Uterus (tissue), 2 donors: ENCODE measurements at regions not wholly inside any gene's neighbourhood (a gene's known extent, or its start where the extent isn't known, plus 50 kb on each side); places are given as distances from the start of the nearest gene placed in this dataset.

Experiments used
- POLR2A ChIP-seq, 2 donors: fragments of 450-650 bp; IDR thresholded peaks; one replicate each; pipeline ENCODE4 v1.6.1; 2016; ENCODE audit warnings: antibody characterized with exemption in 2 of 2, mild to moderate bottlenecking in 1 of 2, moderate library complexity in 1 of 2
- TF ChIP-seq, protein P1 (sequence below), 4 experiments: fragments of 200-600 bp in 2 of 4; fragments of 450-650 bp in 2 of 4; sonication (generic) in 2 of 4; IDR thresholded peaks; one replicate each; pipeline ENCODE4 v1.5.1; 2016 to 2019; ENCODE audit warnings: antibody characterized with exemption in 4 of 4, mild to moderate bottlenecking in 2 of 4, moderate library complexity in 1 of 4

GRCh38 chr12:125689576-125690410 is 624.6 kb downstream of the AACS start:
- TF ChIP-seq POLR2A (IDR thresholded peaks at IDR 0.05): no peak
- TF ChIP-seq, protein P1, sequence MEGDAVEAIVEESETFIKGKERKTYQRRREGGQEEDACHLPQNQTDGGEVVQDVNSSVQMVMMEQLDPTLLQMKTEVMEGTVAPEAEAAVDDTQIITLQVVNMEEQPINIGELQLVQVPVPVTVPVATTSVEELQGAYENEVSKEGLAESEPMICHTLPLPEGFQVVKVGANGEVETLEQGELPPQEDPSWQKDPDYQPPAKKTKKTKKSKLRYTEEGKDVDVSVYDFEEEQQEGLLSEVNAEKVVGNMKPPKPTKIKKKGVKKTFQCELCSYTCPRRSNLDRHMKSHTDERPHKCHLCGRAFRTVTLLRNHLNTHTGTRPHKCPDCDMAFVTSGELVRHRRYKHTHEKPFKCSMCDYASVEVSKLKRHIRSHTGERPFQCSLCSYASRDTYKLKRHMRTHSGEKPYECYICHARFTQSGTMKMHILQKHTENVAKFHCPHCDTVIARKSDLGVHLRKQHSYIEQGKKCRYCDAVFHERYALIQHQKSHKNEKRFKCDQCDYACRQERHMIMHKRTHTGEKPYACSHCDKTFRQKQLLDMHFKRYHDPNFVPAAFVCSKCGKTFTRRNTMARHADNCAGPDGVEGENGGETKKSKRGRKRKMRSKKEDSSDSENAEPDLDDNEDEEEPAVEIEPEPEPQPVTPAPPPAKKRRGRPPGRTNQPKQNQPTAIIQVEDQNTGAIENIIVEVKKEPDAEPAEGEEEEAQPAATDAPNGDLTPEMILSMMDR (IDR thresholded peaks at IDR 0.05): no peak
